Muscle of leg (tissue), 3 donors: ENCODE measurements at regions not wholly inside any gene's neighbourhood (a gene's known extent, or its start where the extent isn't known, plus 50 kb on each side); places are given as distances from the start of the nearest gene placed in this dataset.

ENCODE experiments used
- DNase-seq: peaks from one replicate; pipeline ENCODE4 v3.0.0; 2013
- H3K27ac ChIP-seq: one replicate; pipeline ENCODE4 v1.5.1; 2013; ENCODE audit warnings: mild to moderate bottlenecking, low read length, control low read depth
- H3K27me3 ChIP-seq: one replicate; pipeline ENCODE4 v1.6.1; 2013; ENCODE audit warnings: low read length; ENCODE audit not compliant: control insufficient read depth, insufficient read depth
- H3K36me3 ChIP-seq: one replicate; pipeline ENCODE4 v1.6.1; 2013; ENCODE audit warnings: low read length; ENCODE audit not compliant: control insufficient read depth, insufficient read depth
- H3K4me1 ChIP-seq: one replicate; pipeline ENCODE4 v1.6.1; 2013; ENCODE audit warnings: low read length; ENCODE audit not compliant: control insufficient read depth, insufficient read depth
- H3K4me3 ChIP-seq: one replicate; pipeline ENCODE4 v1.5.1; 2013; ENCODE audit warnings: low read length, control low read depth
- H3K9me3 ChIP-seq: replicated peaks from 2 replicates; pipeline ENCODE4 v1.6.1; 2013; ENCODE audit warnings: low read depth, low read length; ENCODE audit not compliant: control insufficient read depth
- WGBS: methylation state at CpG from one replicate; pipeline ENCODE4 v1.1.5; 2013; ENCODE audit warnings: missing lambda C conversion rate; ENCODE audit not compliant: insufficient coverage; 5-methylcytosine and 5-hydroxymethylcytosine counted together

DNA sequence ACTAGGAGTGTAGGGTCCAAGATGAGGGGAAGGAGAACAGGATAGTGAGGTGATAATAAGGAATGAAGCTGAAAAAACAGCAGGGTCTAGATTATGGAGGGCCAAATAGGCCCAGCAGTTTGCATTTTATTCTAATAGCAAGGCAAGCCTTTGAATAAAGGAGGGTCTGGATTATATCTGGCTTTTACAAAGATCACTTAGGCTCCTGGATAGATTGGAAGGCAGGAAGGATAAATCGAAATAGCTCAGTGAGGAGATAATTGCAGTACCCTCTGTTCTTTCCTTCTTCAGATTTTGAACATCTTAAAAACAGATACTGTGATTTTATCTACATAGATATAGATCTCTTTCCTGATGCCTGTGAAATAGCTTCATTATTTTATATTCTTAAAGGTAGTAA is 53.8 kb upstream of the PTGFR start:
- H3K27me3 ChIP-seq = no peaks in the 10 kb centered on the region
- no CpG with 5 or more reads among the region's 1 CpG for WGBS
- H3K4me1 ChIP-seq = no peaks in the 10 kb centered on the region
- H3K27ac ChIP-seq = no peak overlapping the region
- no peak for DNase-seq
- peaks cover 2% of the 10 kb centered on the region for H3K9me3 ChIP-seq
- no peak overlapping the region for H3K4me3 ChIP-seq
- H3K36me3 ChIP-seq = no peaks in the 10 kb centered on the region

DNA sequence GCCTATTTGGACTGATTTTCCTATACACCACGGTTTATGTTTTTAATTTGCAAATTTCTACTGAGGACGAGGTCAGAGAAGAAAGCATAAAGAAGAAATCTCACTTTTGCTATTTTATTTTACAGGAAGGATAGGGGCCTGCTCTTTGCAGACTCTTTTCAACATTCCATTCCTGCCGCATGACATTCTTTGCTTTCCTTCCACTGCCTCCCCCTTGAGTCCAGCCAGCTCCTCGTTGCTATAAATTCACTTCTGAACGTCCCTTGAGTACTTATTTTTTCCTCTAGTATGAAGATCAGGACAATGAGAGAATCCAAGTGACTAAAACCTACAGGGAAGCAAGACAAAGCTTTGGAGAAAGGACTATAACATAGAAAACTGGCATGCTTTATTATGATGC is 53.4 kb upstream of the PTGFR start:
- Histone ChIP-seq H3K9me3 (peaks cover 2% of the 10 kb centered on the region), H3K27me3 (no peaks in the 10 kb centered on the region), H3K4me1 (no peaks in the 10 kb centered on the region), H3K27ac (no peak overlapping the region), H3K36me3 (no peaks in the 10 kb centered on the region), H3K4me3 (no peak overlapping the region)
- no CpG with 5 or more reads among the region's 5 CpGs for WGBS
- DNase-seq = peak; percentile 45

DNA sequence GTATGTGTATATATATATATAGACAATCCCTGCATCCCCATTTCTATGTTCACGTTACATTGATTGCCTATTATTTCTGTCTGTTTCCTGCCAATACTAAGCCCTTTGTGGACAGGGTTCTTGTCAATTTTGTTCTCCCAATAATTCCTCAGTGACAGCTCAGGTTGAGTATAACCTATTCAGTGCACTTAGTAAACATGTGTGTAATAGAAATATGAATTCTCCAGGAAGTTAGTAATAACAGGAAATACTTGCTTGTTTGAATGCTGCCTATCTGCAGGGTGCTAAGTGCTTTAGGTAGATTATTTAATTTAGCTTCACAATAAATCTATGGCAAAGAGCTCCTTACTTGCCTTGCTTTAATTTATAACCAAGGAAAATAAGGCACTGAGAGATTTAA is 52.8 kb upstream of the PTGFR start:
- WGBS = no CpG with 5 or more reads among the region's 1 CpG
- no peaks in the 10 kb centered on the region for H3K27me3 ChIP-seq
- no peak overlapping the region for H3K27ac ChIP-seq

DNA sequence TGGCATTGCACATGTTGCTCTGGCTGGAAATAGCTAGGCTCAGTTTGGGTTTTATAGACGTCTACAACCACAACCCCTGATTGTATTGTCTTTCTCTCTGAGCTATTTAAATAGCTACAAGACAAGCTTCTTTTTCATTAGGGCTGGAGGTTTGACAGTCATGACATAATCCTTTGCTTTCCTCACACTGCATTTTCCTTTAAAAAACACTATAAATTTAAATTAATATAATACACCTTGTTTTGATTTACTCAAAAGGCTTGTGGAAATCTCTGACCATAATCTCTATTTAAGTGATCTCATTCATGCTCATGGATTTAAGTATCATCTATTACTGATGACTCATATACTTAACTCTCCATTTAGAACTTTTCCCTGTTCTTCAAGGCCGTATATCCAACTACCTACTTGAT is 50.4 kb upstream of the PTGFR start:
- DNase-seq = peak; percentile 21
- no CpG with 5 or more reads among the region's 2 CpGs for WGBS
- Histone ChIP-seq H3K4me1 (no peaks in the 10 kb centered on the region), H3K9me3 (no peaks in the 10 kb centered on the region), H3K27me3 (no peaks in the 10 kb centered on the region), H3K36me3 (no peaks in the 10 kb centered on the region), H3K4me3 (no peak overlapping the region), H3K27ac (no peak overlapping the region)

More for the DNA sequence above, 52.8 kb upstream of the PTGFR start:
- DNase-seq = no peak
- Histone ChIP-seq H3K9me3 (peaks cover 2% of the 10 kb centered on the region), H3K4me3 (no peak overlapping the region), H3K4me1 (no peaks in the 10 kb centered on the region), H3K36me3 (no peaks in the 10 kb centered on the region)
